GM12873 (cell line): ENCODE measurements at regions not wholly inside any gene's neighbourhood (a gene's known extent, or its start where the extent isn't known, plus 50 kb on each side); places are given as distances from the start of the nearest gene placed in this dataset.
A peak's percentile ranks its signal among the peaks of the same experiment; 100 is the strongest.

Experiments
- TF ChIP-seq, protein P1 (sequence below): IDR thresholded peaks from 2 replicates; pipeline ENCODE4 v1.5.1; 2012; ENCODE audit warnings: low read depth, mild to moderate bottlenecking, moderate library complexity, low read length, control low read depth; ENCODE audit not compliant: insufficient read depth; ENCODE audit errors: missing control alignments

DNA sequence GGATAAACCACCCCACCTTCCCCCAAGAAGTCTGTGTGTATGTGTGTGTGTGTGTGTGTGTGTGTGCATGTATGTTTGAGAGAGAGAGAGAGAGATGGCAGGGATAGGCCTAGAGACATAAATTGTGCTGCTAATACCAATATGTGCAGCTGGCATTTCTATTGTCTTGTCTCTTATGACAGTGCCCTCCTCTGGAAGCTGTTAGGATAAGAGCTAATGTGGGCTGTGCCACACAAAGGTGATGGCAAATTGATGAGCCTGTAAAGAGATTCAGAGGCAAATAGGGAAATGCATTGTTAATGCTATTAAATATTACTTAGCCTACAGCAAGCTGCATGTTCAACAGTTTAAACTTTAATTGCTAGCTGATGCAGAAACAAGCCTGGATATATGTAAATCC lies 332.0 kb downstream of the NKX6-1 start:
- TF ChIP-seq, protein P1, sequence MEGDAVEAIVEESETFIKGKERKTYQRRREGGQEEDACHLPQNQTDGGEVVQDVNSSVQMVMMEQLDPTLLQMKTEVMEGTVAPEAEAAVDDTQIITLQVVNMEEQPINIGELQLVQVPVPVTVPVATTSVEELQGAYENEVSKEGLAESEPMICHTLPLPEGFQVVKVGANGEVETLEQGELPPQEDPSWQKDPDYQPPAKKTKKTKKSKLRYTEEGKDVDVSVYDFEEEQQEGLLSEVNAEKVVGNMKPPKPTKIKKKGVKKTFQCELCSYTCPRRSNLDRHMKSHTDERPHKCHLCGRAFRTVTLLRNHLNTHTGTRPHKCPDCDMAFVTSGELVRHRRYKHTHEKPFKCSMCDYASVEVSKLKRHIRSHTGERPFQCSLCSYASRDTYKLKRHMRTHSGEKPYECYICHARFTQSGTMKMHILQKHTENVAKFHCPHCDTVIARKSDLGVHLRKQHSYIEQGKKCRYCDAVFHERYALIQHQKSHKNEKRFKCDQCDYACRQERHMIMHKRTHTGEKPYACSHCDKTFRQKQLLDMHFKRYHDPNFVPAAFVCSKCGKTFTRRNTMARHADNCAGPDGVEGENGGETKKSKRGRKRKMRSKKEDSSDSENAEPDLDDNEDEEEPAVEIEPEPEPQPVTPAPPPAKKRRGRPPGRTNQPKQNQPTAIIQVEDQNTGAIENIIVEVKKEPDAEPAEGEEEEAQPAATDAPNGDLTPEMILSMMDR, result no peak

DNA sequence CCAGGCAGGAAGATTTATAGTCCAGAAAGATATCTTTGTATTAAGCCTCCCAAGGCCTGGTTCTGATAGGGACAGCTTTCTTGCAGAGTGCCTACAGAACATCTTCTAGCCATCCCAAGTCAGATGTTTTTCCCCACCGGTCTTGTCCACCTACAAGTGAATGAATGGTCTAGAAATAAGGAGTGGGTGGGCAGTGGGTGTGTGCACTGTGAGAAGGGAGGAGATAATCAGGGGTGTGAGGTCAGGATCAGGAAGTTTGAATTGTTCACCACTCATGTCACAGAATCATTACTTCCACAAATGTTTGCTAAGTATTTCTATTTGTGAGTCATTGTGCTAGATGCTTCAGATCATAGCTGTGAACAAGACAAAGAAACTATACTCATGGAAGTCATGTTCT lies 332.6 kb downstream of the NKX6-1 start:
- TF ChIP-seq, protein P1, result no peak

DNA sequence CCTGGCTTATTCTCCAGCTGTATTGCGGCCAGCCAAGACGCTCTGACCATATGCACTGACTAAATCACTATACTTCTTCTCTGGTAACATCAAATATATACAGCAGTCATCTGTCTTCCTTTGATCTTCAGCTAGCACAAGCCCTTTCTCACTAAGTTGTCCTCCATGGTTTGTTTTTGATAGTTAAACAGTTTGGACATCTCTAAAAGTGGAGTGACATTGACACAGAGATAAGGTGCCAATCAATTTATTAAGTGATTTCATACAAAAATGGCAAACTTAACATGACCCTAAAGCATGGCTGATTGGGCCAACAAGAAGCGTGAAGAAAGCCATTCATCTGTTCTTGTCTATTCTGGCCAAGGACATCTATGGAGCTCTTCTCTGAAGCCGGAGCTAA lies 334.9 kb downstream of the NKX6-1 start:
- TF ChIP-seq, protein P1, result no peak

DNA sequence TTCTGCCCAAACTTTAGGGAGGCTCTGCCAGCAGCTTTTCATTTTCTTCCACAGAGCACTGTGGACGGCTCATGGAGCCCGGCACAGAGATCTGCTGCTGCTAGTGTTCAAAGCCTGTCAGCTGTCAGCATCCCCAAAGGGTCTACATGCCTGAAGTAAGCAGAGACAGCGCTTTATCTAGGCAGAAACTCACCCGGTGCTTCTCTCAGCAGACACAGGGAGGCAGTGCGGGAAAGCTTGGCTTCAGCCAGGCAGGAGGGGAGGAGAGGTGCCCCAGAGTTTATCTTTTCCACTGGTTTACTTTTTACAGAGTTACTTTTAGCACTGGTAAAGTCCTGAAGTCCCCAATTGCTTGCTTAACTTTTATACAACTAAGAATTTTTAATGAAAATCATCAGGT lies 339.3 kb downstream of the NKX6-1 start:
- TF ChIP-seq, protein P1, result no peak

DNA sequence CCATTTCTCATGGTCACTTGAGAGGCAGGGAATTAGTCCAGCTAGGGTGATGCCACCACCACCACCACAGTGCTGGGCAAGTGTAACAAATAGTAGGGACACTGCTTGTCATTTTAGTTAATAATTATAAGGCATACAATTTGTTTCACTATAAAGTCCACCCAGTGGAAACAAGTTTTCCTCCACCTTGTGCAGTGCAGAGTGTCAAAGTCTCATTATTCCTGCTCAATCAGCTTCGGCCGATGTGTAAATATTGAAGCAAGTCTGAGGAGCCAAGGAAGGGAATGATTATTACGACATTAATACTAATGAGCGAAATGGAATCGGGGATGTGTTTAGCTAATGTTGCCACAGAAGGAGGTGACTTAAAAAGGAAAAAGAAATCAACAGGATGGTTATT lies 340.4 kb downstream of the NKX6-1 start:
- TF ChIP-seq, protein P1, result no peak

DNA sequence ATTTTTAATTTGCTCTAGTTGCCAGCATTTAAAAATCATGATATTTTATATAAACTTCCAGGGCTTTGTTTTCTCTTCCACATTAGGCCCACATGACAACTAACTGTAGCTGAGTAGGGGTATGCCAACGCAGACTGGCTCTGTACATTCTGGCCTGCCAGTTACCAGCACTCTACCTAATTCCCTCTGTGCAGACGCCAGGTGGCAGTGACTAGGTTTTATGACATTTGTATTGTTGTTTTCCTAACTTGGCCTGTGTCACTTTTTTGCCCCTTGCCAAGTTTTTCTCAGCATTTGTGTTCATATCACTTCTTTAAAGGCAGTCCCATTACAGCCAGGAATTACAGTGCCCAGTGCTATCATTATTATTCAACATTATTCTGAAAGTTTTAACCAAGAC lies 347.5 kb downstream of the NKX6-1 start:
- TF ChIP-seq, protein P1, result peak; percentile 23

DNA sequence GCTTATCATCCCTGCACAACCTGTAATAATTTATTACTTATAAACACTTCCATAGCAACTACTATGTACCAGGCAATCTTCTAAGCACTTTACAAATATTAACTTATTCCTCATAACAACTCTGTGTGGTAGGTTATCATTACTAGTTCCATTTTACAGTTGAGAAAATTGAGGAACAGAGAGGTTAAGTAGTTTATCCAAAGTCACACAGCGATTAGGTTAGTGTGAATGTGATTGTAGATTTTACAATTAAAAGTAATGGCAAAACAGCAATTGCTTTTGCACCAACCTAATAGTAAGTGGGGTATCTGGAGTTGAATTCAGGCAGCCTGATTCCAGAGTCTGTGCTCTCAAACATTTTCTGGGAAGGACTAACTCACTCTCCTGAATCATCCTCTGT lies 348.9 kb downstream of the NKX6-1 start:
- TF ChIP-seq, protein P1, result no peak
